Psoas muscle (tissue), 7 donors: ENCODE measurements at regions not wholly inside any gene's neighbourhood (a gene's known extent, or its start where the extent isn't known, plus 50 kb on each side); places are given as distances from the start of the nearest gene placed in this dataset.

ENCODE experiments used
- ATAC-seq, 4 donors: fragments of 200-7000 bp; cut with Tn5 transposase; one replicate each; pipeline ENCODE4 v1.9.1; 2020; ENCODE audit warnings: moderate library complexity in 3 of 4, mild to moderate bottlenecking in 2 of 4
- DNase-seq, 2 donors: peaks; one replicate each; pipeline ENCODE4 v3.0.0-alpha.2; 2020
- H3K27ac ChIP-seq: fragments of 200-600 bp; one replicate; pipeline ENCODE4 v1.8.0; 2022
- H3K27me3 ChIP-seq, 3 donors: fragments of 200-600 bp in 1 of 3; one replicate each; pipeline versions ENCODE4 v1.6.1 to v1.8.0; 2013 to 2022; ENCODE audit warnings: low read length in 2 of 3, mild to moderate bottlenecking in 2 of 3, moderate library complexity in 1 of 3; ENCODE audit not compliant: insufficient read depth in 3 of 3
- H3K36me3 ChIP-seq, 2 donors: fragments of 200-600 bp in 1 of 2; one replicate each; pipeline versions ENCODE4 v1.6.1 to v1.8.0; 2013 to 2022; ENCODE audit warnings: low read depth in 1 of 2, mild to moderate bottlenecking in 1 of 2, moderate library complexity in 1 of 2; ENCODE audit not compliant: insufficient read depth in 1 of 2
- H3K4me1 ChIP-seq: fragments of 200-600 bp; one replicate; pipeline ENCODE4 v1.8.0; 2022
- H3K4me3 ChIP-seq: fragments of 200-600 bp; one replicate; pipeline ENCODE4 v1.8.0; 2022; ENCODE audit warnings: mild to moderate bottlenecking
- H3K9me3 ChIP-seq: fragments of 200-600 bp; one replicate; pipeline ENCODE4 v1.8.0; 2022
- CTCF ChIP-seq: fragments of 200-600 bp; IDR thresholded peaks from one replicate; pipeline ENCODE4 v1.8.0; 2022; ENCODE audit warnings: antibody characterized with exemption
- WGBS, 3 donors: extraction: QIAGEN DNeasy Blood & Tissue Kit; methylation state at CpG; one replicate each; pipeline versions ENCODE4 v1.1.6 to v1.1.7; 2013; 5-methylcytosine and 5-hydroxymethylcytosine counted together
- intact Hi-C, 2 donors: fragments of 100-400 bp; cut with DNase I; formaldehyde crosslinking; loops; one replicate each; pipeline versions ENCODE4 v1.11.0 to v1.14.2; 2022
- donor health status: healthy with polysubstance abuse.
- donor health status: DM: no; HTN: no; CAD: no; lungs with moderate emphysema.
- donor health status: Bipolar disorder and iron deficiency.
- donor health status: healthy.
- donor health status: DM: yes; HTN: yes; CAD: no.
- donor health status: DM: no; HTN: no; CAD: no.
- donor health status: DM: yes; HTN: yes; CAD: no.

GRCh38 chrX:45614853-45615252 lies 414.2 kb upstream of the DIPK2B start:
- DNase-seq: no peak
- 63 to 69% (median 63%) methylated on average over 2 of the region's 2 CpGs for WGBS, 3 donors
- no peak for TF ChIP-seq CTCF
- H3K4me1 ChIP-seq: no peaks in the 10 kb centered on the region
- intact Hi-C loops: no loop called here
- H3K36me3 ChIP-seq: no peaks in the 10 kb centered on the region
- no peak overlapping the region for H3K4me3 ChIP-seq
- no peaks in the 10 kb centered on the region for H3K27me3 ChIP-seq
- no peak overlapping the region for H3K27ac ChIP-seq
- H3K9me3 ChIP-seq: peaks cover 14% of the 10 kb centered on the region
- no peak for ATAC-seq

GRCh38 chrX:45602151-45602550 lies 401.5 kb upstream of the DIPK2B start:
- WGBS, 3 donors: 41 to 45% (median 42%) methylated on average over 2 of the region's 2 CpGs
- intact Hi-C loops: no loop called here
- Histone ChIP-seq H3K27ac (no peak overlapping the region), H3K27me3 (peaks cover 0 to 4% (median 0%) of the 10 kb centered on the region in 3 donors), H3K4me1 (no peaks in the 10 kb centered on the region), H3K9me3 (peaks cover 10% of the 10 kb centered on the region), H3K4me3 (no peak overlapping the region), H3K36me3 (no peaks in the 10 kb centered on the region)
- no peak for TF ChIP-seq CTCF
- no peak for ATAC-seq
- no peak for DNase-seq

- no peak for DNase-seq
- ATAC-seq: no peak
- Histone ChIP-seq H3K4me1 (no peaks in the 10 kb centered on the region), H3K27me3 (peaks cover 0 to 4% (median 0%) of the 10 kb centered on the region in 3 donors), H3K9me3 (peaks cover 4% of the 10 kb centered on the region), H3K4me3 (no peak overlapping the region), H3K27ac (no peak overlapping the region), H3K36me3 (no peaks in the 10 kb centered on the region)
- no peak for TF ChIP-seq CTCF
- WGBS, 3 donors: 49 to 72% (median 70%) methylated on average over 5 of the region's 5 CpGs
- intact Hi-C loops: no loop called here
Observed at GRCh38 chrX:45601052-45601451, 400.4 kb upstream of the DIPK2B start.

- no peak overlapping the region for H3K27ac ChIP-seq
- ATAC-seq: no peak
- DNase-seq: no peak
- no peaks in the 10 kb centered on the region for H3K36me3 ChIP-seq
- intact Hi-C loops: no loop called here
- no peaks in the 10 kb centered on the region for H3K9me3 ChIP-seq
- peaks cover 0 to 4% (median 0%) of the 10 kb centered on the region in 3 donors for H3K27me3 ChIP-seq
- 66 to 73% (median 68%) methylated on average over 3 of the region's 3 CpGs for WGBS, 3 donors
- H3K4me1 ChIP-seq: no peaks in the 10 kb centered on the region
- no peak for TF ChIP-seq CTCF
- no peak overlapping the region for H3K4me3 ChIP-seq
Observed at GRCh38 chrX:45598861-45599260, 398.2 kb upstream of the DIPK2B start.

GRCh38 chrX:45596188-45596808 lies 395.6 kb upstream of the DIPK2B start:
- DNase-seq (no peak), ATAC-seq (no peak)
- intact Hi-C loops: no loop called here
- Histone ChIP-seq H3K27me3 (peaks cover 0 to 4% (median 0%) of the 10 kb centered on the region in 3 donors), H3K9me3 (no peaks in the 10 kb centered on the region), H3K27ac (no peak overlapping the region), H3K4me3 (no peak overlapping the region), H3K4me1 (no peaks in the 10 kb centered on the region), H3K36me3 (no peaks in the 10 kb centered on the region)
- no peak for TF ChIP-seq CTCF
- WGBS, 3 donors: 49 to 61% (median 50%) methylated on average over 2 of the region's 2 CpGs
